Stomach smooth muscle (tissue), 2 donors: ENCODE measurements at regions not wholly inside any gene's neighbourhood (a gene's known extent, or its start where the extent isn't known, plus 50 kb on each side); places are given as distances from the start of the nearest gene placed in this dataset.

Source experiments
- H3K27ac ChIP-seq: one replicate; pipeline ENCODE4 v1.7.0; 2013; ENCODE audit warnings: mild to moderate bottlenecking, low read length, inconsistent platforms
- H3K27me3 ChIP-seq, 2 donors: one replicate each; pipeline ENCODE4 v1.7.0; 2013; ENCODE audit warnings: low read length in 2 of 2; ENCODE audit not compliant: insufficient read depth in 2 of 2, control insufficient read depth in 1 of 2
- H3K36me3 ChIP-seq, 2 donors: one replicate each; pipeline ENCODE4 v1.7.0; 2013; ENCODE audit warnings: low read length in 2 of 2; ENCODE audit not compliant: control insufficient read depth in 2 of 2, insufficient read depth in 2 of 2
- H3K4me1 ChIP-seq: one replicate; pipeline ENCODE4 v1.7.0; 2013; ENCODE audit warnings: low read length; ENCODE audit not compliant: control insufficient read depth, insufficient read depth
- H3K4me3 ChIP-seq, 2 donors: one replicate each; pipeline ENCODE4 v1.7.0; 2013; ENCODE audit warnings: low read length in 2 of 2
- H3K9ac ChIP-seq, 2 donors: one replicate each; pipeline ENCODE4 v1.7.0; 2013; ENCODE audit warnings: low read length in 2 of 2, mild to moderate bottlenecking in 1 of 2
- H3K9me3 ChIP-seq, 2 donors: one replicate each; pipeline ENCODE4 v1.7.0; 2013; ENCODE audit warnings: low read length in 2 of 2; ENCODE audit not compliant: control insufficient read depth in 2 of 2
- donor health status: healthy.
- donor health status: Pancreatic carcinoma.

DNA sequence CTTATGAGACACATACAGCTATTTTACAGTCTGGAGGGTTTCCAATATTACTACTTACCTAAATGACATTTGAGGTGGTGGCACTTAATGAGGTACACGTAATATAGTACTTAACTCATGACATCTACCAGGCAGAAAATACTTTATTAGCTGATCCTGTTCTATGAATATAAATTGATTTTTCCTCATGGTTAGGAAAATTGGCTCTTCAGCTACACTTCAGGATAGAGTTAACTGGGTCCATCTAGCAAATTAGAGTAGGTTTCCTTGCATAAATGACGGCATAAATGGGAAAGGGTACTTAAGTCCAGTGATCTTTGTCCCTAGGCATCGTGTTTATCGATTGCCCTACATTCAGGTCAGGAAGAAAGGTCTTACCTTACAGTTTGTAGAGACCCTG, 988.8 kb upstream of the TMPRSS15 start:
- Histone ChIP-seq H3K4me3 (no peak overlapping the region), H3K36me3 (no peaks in the 10 kb centered on the region), H3K9ac (no peak overlapping the region), H3K9me3 (no peaks in the 10 kb centered on the region), H3K27me3 (no peaks in the 10 kb centered on the region), H3K27ac (no peak overlapping the region), H3K4me1 (no peaks in the 10 kb centered on the region)

DNA sequence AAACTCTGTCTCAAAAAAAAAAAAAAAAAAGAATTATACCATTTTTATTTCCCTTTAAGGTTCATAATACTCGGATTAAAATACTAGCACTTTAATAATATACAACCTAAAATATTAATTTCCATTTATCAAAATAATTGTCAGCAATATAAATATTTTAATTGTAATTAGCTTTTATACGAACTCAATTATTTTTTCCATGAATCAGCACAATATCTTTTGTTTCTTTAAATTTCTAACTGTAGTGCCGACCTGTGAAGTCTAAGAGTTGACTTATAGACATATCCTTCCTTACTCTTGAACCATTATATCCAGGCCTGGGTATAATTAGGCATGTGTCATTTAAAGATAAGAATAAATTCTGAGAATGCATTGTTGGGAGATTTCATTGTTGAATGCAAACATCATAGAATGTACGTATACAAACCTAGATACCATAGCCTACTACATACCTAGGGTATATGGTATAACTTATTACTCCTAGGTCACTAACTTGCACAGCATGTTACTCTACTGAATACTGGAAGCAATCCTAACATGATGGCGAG, 996.7 kb upstream of the TMPRSS15 start:
- H3K27ac ChIP-seq, result no peak overlapping the region
- no peak overlapping the region for H3K4me3 ChIP-seq
- H3K27me3 ChIP-seq, result no peaks in the 10 kb centered on the region
- no peaks in the 10 kb centered on the region for H3K4me1 ChIP-seq
- H3K9ac ChIP-seq, result no peak overlapping the region
- H3K9me3 ChIP-seq, result no peaks in the 10 kb centered on the region
- no peaks in the 10 kb centered on the region for H3K36me3 ChIP-seq

DNA sequence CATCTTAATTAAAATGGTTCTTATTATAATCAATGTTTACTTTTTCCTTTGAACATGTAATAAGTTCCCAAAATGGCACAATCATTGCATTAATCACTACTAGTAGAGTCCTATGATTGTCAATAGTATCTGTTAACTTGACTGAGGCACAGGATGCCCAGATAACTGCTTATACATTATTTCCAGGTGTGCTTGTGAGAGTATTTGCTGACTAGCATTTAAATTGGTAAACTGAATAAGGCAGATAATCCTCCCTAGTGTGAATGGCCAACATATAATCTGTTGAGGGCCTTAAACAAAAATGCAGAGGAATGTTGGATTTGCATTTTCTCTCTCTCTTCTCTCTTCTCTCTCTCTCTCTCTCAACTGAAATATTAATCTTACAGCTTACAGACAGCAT, 999.3 kb upstream of the TMPRSS15 start:
- no peaks in the 10 kb centered on the region for H3K36me3 ChIP-seq
- no peak overlapping the region for H3K4me3 ChIP-seq
- H3K9ac ChIP-seq, result no peak overlapping the region
- H3K27ac ChIP-seq, result no peak overlapping the region
- H3K4me1 ChIP-seq, result no peaks in the 10 kb centered on the region
- no peaks in the 10 kb centered on the region for H3K9me3 ChIP-seq
- H3K27me3 ChIP-seq, result no peaks in the 10 kb centered on the region

GRCh38 chr21:19405326-19405725, 1001.7 kb upstream of the TMPRSS15 start:
- Histone ChIP-seq H3K9me3 (no peaks in the 10 kb centered on the region), H3K27me3 (no peaks in the 10 kb centered on the region), H3K4me1 (no peaks in the 10 kb centered on the region), H3K4me3 (no peak overlapping the region), H3K36me3 (no peaks in the 10 kb centered on the region), H3K9ac (no peak overlapping the region), H3K27ac (no peak overlapping the region)

DNA sequence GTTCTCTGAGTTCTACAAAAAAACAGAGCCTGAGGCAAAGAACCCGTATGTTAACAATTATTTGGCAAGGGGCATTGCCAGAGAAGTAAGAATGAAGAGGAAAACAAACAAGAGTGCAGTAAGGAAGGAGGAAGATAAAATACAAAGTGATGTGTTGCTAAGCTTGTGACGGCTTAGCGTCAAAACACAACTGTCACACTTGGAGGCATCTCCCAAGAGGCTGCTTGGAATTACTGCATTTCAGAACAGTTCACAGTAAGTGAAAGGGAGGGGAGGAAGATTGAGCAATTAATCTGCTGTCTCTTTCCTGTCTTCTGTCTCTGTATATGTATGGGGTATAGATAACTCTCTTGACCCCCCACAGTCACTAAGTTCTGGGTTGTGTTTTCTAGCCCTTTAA, 1017.0 kb upstream of the TMPRSS15 start:
- Histone ChIP-seq H3K4me3 (no peak overlapping the region), H3K9ac (no peak overlapping the region), H3K27ac (no peak overlapping the region), H3K4me1 (no peaks in the 10 kb centered on the region), H3K27me3 (no peaks in the 10 kb centered on the region), H3K36me3 (no peaks in the 10 kb centered on the region), H3K9me3 (peaks cover 0 to 2% of the 10 kb centered on the region in 2 donors)

DNA sequence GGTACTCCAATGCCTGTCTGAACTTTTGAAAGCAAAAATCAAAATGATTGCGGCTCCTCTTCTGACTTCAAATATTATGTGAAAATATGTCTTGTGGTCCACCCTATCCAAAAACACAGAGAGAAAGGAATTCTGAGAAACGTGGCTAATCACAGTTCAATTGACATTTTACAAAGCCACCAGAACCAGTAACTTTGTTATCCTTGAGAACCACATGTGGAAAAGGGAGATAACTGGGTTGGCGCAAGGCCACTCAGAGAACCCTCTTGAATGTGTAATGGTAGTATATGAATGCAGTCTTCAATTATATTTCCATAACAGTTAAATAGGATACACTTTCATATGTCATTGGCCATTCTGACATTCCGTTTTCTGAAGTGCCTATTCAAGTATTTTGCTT, 1030.0 kb upstream of the TMPRSS15 start:
- Histone ChIP-seq H3K4me1 (no peaks in the 10 kb centered on the region), H3K27ac (no peak overlapping the region), H3K27me3 (no peaks in the 10 kb centered on the region), H3K9ac (no peak overlapping the region), H3K4me3 (no peak overlapping the region), H3K36me3 (no peaks in the 10 kb centered on the region), H3K9me3 (no peaks in the 10 kb centered on the region)

- Histone ChIP-seq H3K27ac (no peak overlapping the region), H3K4me1 (no peaks in the 10 kb centered on the region), H3K9ac (no peak overlapping the region), H3K36me3 (no peaks in the 10 kb centered on the region), H3K27me3 (no peaks in the 10 kb centered on the region), H3K9me3 (no peaks in the 10 kb centered on the region), H3K4me3 (no peak overlapping the region)
These were observed 1037.4 kb upstream of the TMPRSS15 start for GRCh38 chr21:19440792-19441655.

DNA sequence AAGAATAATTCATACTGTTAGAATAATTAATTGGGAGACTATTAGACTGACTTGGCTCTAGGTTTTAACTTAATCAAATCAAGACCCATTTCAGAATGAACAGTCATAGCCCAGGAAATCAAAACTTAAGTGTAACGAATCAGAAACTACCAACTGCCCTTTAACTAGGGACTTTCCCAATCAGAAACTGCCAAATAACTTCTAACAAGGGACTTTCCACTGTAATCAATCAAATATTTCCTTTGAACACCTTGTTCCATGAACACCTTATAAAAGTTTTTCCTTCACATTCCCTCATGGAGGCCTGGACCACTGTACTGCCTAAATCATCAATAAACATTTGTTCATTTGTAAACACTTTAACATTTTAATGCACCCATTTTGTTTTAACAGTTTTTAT, 1054.7 kb upstream of the TMPRSS15 start:
- H3K4me1 ChIP-seq, result no peaks in the 10 kb centered on the region
- no peaks in the 10 kb centered on the region for H3K27me3 ChIP-seq
- H3K27ac ChIP-seq, result no peak overlapping the region
- H3K9me3 ChIP-seq, result no peaks in the 10 kb centered on the region
- H3K9ac ChIP-seq, result no peak overlapping the region
- H3K36me3 ChIP-seq, result no peaks in the 10 kb centered on the region
- H3K4me3 ChIP-seq, result no peak overlapping the region

- H3K4me3 ChIP-seq, result no peak overlapping the region
- H3K9ac ChIP-seq, result no peak overlapping the region
- H3K4me1 ChIP-seq, result no peaks in the 10 kb centered on the region
These were observed 1058.1 kb upstream of the TMPRSS15 start for GRCh38 chr21:19461481-19462205.

GRCh38 chr21:19463966-19464365, 1060.4 kb upstream of the TMPRSS15 start:
- Histone ChIP-seq H3K4me1 (no peaks in the 10 kb centered on the region), H3K9ac (no peak overlapping the region), H3K27ac (no peak overlapping the region), H3K9me3 (no peaks in the 10 kb centered on the region), H3K27me3 (no peaks in the 10 kb centered on the region), H3K4me3 (no peak overlapping the region), H3K36me3 (no peaks in the 10 kb centered on the region)

More at GRCh38 chr21:19461481-19462205, 1058.1 kb upstream of the TMPRSS15 start:
- H3K27ac ChIP-seq, result no peak overlapping the region
- H3K27me3 ChIP-seq, result no peaks in the 10 kb centered on the region
- H3K9me3 ChIP-seq, result no peaks in the 10 kb centered on the region
- H3K36me3 ChIP-seq, result no peaks in the 10 kb centered on the region
